ENCODE measurements at regions not wholly inside any gene's neighbourhood (a gene's known extent, or its start where the extent isn't known, plus 50 kb on each side); places are given as distances from the start of the nearest gene placed in this dataset.

DNA sequence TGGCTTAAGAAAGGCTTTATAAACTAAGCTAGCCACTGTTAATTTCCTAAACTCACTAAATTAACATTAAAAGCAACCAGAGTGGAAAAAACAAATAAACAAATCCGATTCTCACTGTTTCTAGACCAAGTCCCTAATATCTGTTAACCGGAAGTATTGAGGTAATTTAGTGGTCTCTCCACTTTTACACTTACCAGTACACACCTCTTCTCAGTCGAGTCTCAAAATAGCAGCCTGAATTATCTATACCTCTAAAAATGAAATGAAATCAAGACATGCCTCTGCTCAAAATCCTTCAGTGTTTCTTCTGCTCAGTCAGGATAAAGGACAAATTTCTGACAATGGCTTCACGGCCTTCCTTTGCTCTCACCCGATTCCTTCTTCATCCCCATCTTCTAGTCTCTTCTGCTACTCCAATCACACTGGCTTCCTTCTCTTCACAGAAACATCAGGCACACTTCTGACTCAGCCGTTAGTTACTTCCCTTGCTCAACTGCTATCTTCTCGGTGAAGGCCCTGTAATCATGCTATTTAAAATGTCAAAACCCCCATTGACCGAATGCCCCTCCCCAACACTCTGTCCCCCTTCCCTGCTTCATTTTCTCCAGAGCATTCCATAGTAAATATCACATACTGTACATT is 161.3 kb downstream of the KITLG start:
- dilution Hi-C loops (cut with MboI; ENCODE audit: extremely low pct_ligation_motif_present, low sequenced_read_pairs), result no loop called here
- Histone ChIP-seq H3K9me1 (replicated peaks; ENCODE audit: control insufficient read depth, extremely low read depth, insufficient read depth, low read length) (no peaks in the 10 kb centered on the region), H3K4me3 (replicated peaks in 1 of 3; ENCODE audit: insufficient read depth in 1 of 3, low read depth in 1 of 3, low read length in 3 of 3) (no peak overlapping the region), H2AFZ (ENCODE audit: low read depth, low read length) (no peak overlapping the region), H4K20me1 (replicated peaks; ENCODE audit: control insufficient read depth, extremely low read depth, insufficient read depth, low read length) (no peaks in the 10 kb centered on the region), H3K9ac (replicated peaks; ENCODE audit: extremely low read depth, insufficient read depth, low read length) (no peak overlapping the region), H3K27me3 (ENCODE audit: control insufficient read depth in 2 of 2, insufficient read depth in 2 of 2, low read length in 2 of 2) (no peaks in the 10 kb centered on the region), H3K36me3 (ENCODE audit: control insufficient read depth in 2 of 2, extremely low read depth in 1 of 2, insufficient read depth in 2 of 2, low read length in 2 of 2) (no peaks in the 10 kb centered on the region), H3K4me1 (ENCODE audit: control insufficient read depth, extremely low read depth, insufficient read depth, low read length) (no peaks in the 10 kb centered on the region), H3K9me3 (replicated peaks; ENCODE audit: control insufficient read depth, insufficient read depth, low read length) (no peaks in the 10 kb centered on the region), H3K79me2 (ENCODE audit: control insufficient read depth, insufficient read depth, low read length) (no peaks in the 10 kb centered on the region), H3K4me2 (ENCODE audit: insufficient read depth, low read length) (no peak overlapping the region), H3K27ac (ENCODE audit: insufficient read depth, low read depth, low read length) (no peak overlapping the region)
- TF ChIP-seq FOS (IDR thresholded peaks at IDR 0.05; ENCODE audit: borderline replicate concordance, insufficient read depth, low read length) (no peak), JUN (IDR thresholded peaks at IDR 0.05; ENCODE audit: borderline replicate concordance, insufficient read depth, insufficient read length, low read depth) (no peak), EZH2 (IDR thresholded peaks at IDR 0.05; ENCODE audit: borderline replicate concordance, low read depth, low read length, severe bottlenecking) (no peak), GATA2 (IDR thresholded peaks at IDR 0.05; ENCODE audit: insufficient read depth, insufficient read length, low read depth, low read length) (no peak), POLR2A (IDR thresholded peaks at IDR 0.05; ENCODE audit: low read depth, low read length) (no peak), POLR2AphosphoS5 (IDR thresholded peaks at IDR 0.05; ENCODE audit: insufficient read depth, low read depth, low read length) (no peak), MYC (IDR thresholded peaks at IDR 0.05; ENCODE audit: low read depth, low read length) (no peak)
- TF ChIP-seq, protein P1, sequence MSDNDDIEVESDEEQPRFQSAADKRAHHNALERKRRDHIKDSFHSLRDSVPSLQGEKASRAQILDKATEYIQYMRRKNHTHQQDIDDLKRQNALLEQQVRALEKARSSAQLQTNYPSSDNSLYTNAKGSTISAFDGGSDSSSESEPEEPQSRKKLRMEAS (IDR thresholded peaks at IDR 0.05; ENCODE audit: insufficient read depth, insufficient read length), result no peak
- TF ChIP-seq, protein P2, sequence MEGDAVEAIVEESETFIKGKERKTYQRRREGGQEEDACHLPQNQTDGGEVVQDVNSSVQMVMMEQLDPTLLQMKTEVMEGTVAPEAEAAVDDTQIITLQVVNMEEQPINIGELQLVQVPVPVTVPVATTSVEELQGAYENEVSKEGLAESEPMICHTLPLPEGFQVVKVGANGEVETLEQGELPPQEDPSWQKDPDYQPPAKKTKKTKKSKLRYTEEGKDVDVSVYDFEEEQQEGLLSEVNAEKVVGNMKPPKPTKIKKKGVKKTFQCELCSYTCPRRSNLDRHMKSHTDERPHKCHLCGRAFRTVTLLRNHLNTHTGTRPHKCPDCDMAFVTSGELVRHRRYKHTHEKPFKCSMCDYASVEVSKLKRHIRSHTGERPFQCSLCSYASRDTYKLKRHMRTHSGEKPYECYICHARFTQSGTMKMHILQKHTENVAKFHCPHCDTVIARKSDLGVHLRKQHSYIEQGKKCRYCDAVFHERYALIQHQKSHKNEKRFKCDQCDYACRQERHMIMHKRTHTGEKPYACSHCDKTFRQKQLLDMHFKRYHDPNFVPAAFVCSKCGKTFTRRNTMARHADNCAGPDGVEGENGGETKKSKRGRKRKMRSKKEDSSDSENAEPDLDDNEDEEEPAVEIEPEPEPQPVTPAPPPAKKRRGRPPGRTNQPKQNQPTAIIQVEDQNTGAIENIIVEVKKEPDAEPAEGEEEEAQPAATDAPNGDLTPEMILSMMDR (IDR thresholded peaks at IDR 0.05; ENCODE audit: extremely low read depth in 1 of 2, insufficient read depth in 1 of 2, low read depth in 1 of 2, low read length in 2 of 2), result no peak
- intact Hi-C loops (cut with micrococcal nuclease), result no loop called here
- ChIA-PET CTCF (no interaction called here), POLR2A (no interaction called here)
- no TSS peak for BruUV-seq (replicated peaks)
- no peak for FAIRE-seq
- DNase-seq (ENCODE audit: low read depth, low spot score), result no peak

All from endothelial cell of umbilical vein (primary cell).